Neural progenitor cell (in vitro differentiated cells): ENCODE measurements at regions not wholly inside any gene's neighbourhood (a gene's known extent, or its start where the extent isn't known, plus 50 kb on each side); places are given as distances from the start of the nearest gene placed in this dataset.

Experiments used
- EZH2 ChIP-seq: fragments of 200-600 bp; sonication (generic); IDR thresholded peaks from 2 replicates; pipeline ENCODE4 v1.6.1; 2017; ENCODE audit warnings: antibody characterized with exemption, mild to moderate bottlenecking, moderate library complexity
- TF ChIP-seq, protein P1 (sequence below): fragments of 200-600 bp; sonication (generic); IDR thresholded peaks from 2 replicates; pipeline ENCODE4 v1.5.1; 2017; ENCODE audit warnings: antibody characterized with exemption, mild to moderate bottlenecking

DNA sequence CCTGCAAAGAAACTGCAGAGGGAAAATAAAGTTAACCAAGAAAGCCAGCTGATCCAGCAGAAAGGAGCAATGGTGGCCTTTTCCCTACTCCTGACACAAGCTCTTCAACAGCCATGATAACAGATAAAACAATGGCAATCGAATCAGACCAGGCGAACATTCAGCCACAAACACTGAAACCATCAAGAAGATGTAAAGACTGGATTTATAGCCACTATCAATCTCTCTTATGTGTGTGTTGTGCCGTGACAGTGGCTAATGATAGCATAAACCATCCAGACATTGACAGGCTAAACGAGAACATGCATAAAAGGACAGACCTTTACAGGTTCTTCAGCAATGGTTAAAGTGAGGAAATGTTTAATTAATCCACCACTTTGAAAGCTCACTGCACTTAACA lies 78.1 kb upstream of the RAB4A start:
- no peak for TF ChIP-seq EZH2
- TF ChIP-seq, protein P1, sequence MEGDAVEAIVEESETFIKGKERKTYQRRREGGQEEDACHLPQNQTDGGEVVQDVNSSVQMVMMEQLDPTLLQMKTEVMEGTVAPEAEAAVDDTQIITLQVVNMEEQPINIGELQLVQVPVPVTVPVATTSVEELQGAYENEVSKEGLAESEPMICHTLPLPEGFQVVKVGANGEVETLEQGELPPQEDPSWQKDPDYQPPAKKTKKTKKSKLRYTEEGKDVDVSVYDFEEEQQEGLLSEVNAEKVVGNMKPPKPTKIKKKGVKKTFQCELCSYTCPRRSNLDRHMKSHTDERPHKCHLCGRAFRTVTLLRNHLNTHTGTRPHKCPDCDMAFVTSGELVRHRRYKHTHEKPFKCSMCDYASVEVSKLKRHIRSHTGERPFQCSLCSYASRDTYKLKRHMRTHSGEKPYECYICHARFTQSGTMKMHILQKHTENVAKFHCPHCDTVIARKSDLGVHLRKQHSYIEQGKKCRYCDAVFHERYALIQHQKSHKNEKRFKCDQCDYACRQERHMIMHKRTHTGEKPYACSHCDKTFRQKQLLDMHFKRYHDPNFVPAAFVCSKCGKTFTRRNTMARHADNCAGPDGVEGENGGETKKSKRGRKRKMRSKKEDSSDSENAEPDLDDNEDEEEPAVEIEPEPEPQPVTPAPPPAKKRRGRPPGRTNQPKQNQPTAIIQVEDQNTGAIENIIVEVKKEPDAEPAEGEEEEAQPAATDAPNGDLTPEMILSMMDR: no peak
